ENCODE measurements at regions not wholly inside any gene's neighbourhood (a gene's known extent, or its start where the extent isn't known, plus 50 kb on each side); places are given as distances from the start of the nearest gene placed in this dataset.

DNA sequence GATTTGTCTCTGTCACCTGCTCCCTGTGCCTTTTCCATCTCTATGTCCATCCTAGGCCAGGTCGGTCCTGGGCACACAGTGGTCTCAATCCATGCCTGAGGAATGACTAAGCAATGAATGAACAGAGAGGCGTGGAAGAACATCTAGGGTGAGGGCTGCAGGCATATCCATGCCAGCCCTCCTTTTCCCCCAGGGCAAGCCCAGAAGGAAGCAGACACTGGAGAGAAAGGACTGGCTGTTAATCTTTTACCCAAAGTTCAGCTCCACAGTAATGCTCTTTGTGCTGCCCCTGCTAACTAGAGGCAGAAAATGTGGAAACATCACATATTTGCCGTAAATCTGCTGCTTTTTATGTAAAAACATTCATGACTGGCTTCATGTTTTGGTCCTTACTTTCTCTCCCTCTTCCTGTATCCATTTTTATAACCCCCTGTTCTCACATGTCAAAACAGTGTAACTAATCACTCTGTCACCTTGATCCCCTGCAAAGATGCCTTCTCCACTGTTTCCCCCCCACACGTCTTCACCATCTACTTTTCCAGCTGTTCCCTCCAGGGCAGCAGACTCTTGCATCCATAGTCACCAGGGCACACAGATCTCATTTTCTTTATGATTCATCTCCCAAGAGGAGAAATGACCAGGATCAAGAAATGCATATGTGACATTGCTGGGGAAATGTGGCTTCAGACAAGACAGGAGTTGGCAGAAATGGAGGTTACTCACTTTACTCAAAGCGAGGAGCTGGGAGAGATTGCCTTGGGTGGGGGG is 166.4 kb upstream of the PROX1 start:
- TF ChIP-seq RAD21 (conservative IDR thresholded peaks at IDR 0.05) (no peak), POLR2AphosphoS5 (IDR thresholded peaks at IDR 0.05) (no peak), EP300 (conservative IDR thresholded peaks at IDR 0.05; ENCODE audit: poor library complexity, severe bottlenecking) (no peak), TAF1 (IDR thresholded peaks at IDR 0.05; ENCODE audit: low read depth) (no peak), MXI1 (conservative IDR thresholded peaks at IDR 0.05; ENCODE audit: poor library complexity, severe bottlenecking) (no peak), SMC3 (conservative IDR thresholded peaks at IDR 0.05; ENCODE audit: poor library complexity) (no peak), EZH2 (IDR thresholded peaks at IDR 0.05; ENCODE audit: borderline replicate concordance, insufficient read depth, low read length, poor library complexity, severe bottlenecking) (no peak)
- TF ChIP-seq, protein P1, sequence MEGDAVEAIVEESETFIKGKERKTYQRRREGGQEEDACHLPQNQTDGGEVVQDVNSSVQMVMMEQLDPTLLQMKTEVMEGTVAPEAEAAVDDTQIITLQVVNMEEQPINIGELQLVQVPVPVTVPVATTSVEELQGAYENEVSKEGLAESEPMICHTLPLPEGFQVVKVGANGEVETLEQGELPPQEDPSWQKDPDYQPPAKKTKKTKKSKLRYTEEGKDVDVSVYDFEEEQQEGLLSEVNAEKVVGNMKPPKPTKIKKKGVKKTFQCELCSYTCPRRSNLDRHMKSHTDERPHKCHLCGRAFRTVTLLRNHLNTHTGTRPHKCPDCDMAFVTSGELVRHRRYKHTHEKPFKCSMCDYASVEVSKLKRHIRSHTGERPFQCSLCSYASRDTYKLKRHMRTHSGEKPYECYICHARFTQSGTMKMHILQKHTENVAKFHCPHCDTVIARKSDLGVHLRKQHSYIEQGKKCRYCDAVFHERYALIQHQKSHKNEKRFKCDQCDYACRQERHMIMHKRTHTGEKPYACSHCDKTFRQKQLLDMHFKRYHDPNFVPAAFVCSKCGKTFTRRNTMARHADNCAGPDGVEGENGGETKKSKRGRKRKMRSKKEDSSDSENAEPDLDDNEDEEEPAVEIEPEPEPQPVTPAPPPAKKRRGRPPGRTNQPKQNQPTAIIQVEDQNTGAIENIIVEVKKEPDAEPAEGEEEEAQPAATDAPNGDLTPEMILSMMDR (IDR thresholded peaks at IDR 0.05; ENCODE audit: poor library complexity, severe bottlenecking), result no peak
